GM12878 (cell line): ENCODE measurements at regions not wholly inside any gene's neighbourhood (a gene's known extent, or its start where the extent isn't known, plus 50 kb on each side); places are given as distances from the start of the nearest gene placed in this dataset.

ENCODE experiments used
- ATAC-seq: fragments of 200-7000 bp; cut with Tn5 transposase; 3 replicates; pipeline ENCODE4 v1.9.1; 2020; ENCODE audit warnings: mild to moderate bottlenecking, moderate library complexity
- BruUV-seq: library from RNA; stranded (reverse); fragments of 400-500 nt; replicated peaks from 2 replicates; lab custom pipeline; 2021; lab: Mats Ljungman, UMichigan
- CTCF ChIA-PET: fragments of 300-600 bp; sonication (Branson Sonifier 250); formaldehyde crosslinking; extraction: SDS; loops from one replicate; lab custom pipeline; 2021; ENCODE audit warnings: inconsistent platforms; lab: Yijun Ruan, JAX
- POLR2A ChIA-PET: fragments of 350-600 bp; formaldehyde crosslinking; extraction: SDS; loops from one replicate; lab custom pipeline; 2021; ENCODE audit warnings: inconsistent platforms; lab: Charles Lee
- RAD21 ChIA-PET: fragments of 300-600 bp; sonication (Branson Sonifier 250); formaldehyde crosslinking; loops from one replicate; lab custom pipeline; 2023; ENCODE audit warnings: antibody characterized with exemption; ENCODE audit not compliant: unreplicated experiment; lab: Charles Lee
- SMC1A ChIA-PET: fragments of 300-600 bp; sonication (Branson Sonifier 250); formaldehyde crosslinking; loops from one replicate; lab custom pipeline; 2023; ENCODE audit not compliant: unreplicated experiment, uncharacterized antibody; lab: Charles Lee
- DNase-seq: peaks from one replicate; pipeline ENCODE4 v3.0.0-alpha.2; 2011; ENCODE audit warnings: low read depth, low spot score
- FAIRE-seq: peaks from 3 replicates; lab custom pipeline; 2011; peaks lifted over from hg19 to GRCh38; lab: Jason Lieb, UNC
- H2AFZ ChIP-seq: 2 replicates; pipeline ENCODE4 v1.6.0; 2011; ENCODE audit warnings: low read depth, low read length, control low read depth; ENCODE audit not compliant: control insufficient read depth
- H3K27ac ChIP-seq: 2 replicates; pipeline ENCODE4 v1.5.1; 2011; ENCODE audit warnings: control low read depth; ENCODE audit not compliant: control insufficient read depth, insufficient read depth
- H3K27me3 ChIP-seq, 2 experiments: replicated peaks in 1 of 2; 2 replicates each; pipeline versions ENCODE4 v1.6.0 to v1.6.1; 2011; ENCODE audit warnings: low read length in 1 of 2; ENCODE audit not compliant: control insufficient read depth in 2 of 2, insufficient read depth in 2 of 2
- H3K36me3 ChIP-seq, 2 experiments: 2 replicates each; pipeline ENCODE4 v1.5.1; 2011; ENCODE audit warnings: low read length in 1 of 2; ENCODE audit not compliant: control insufficient read depth in 2 of 2, insufficient read depth in 2 of 2
- H3K4me1 ChIP-seq: 2 replicates; pipeline ENCODE4 v1.6.1; 2011; ENCODE audit warnings: mild to moderate bottlenecking, low read length, moderate library complexity, mixed read lengths; ENCODE audit not compliant: control insufficient read depth, insufficient read depth
- H3K4me2 ChIP-seq: 2 replicates; pipeline ENCODE4 v1.6.0; 2011; ENCODE audit warnings: control low read depth; ENCODE audit not compliant: control insufficient read depth, insufficient read depth
- H3K4me3 ChIP-seq: fragments of 200-600 bp; sonication (generic); 2 replicates; pipeline ENCODE4 v1.5.1; 2016
- H3K79me2 ChIP-seq: 2 replicates; pipeline ENCODE4 v1.6.0; 2011; ENCODE audit warnings: low read length; ENCODE audit not compliant: control insufficient read depth, insufficient read depth
- H3K9ac ChIP-seq: 2 replicates; pipeline ENCODE4 v1.8.0; 2011; ENCODE audit warnings: low read length, control low read depth, mixed read lengths; ENCODE audit not compliant: control insufficient read depth, insufficient read depth
- H3K9me3 ChIP-seq: replicated peaks from 3 replicates; pipeline ENCODE4 v1.5.1; 2011; ENCODE audit warnings: mild to moderate bottlenecking, low read length; ENCODE audit not compliant: control insufficient read depth, insufficient read depth
- H4K20me1 ChIP-seq: 2 replicates; pipeline ENCODE4 v1.6.0; 2011; ENCODE audit not compliant: control insufficient read depth, insufficient read depth
- E4F1 ChIP-seq: fragments of 450-650 bp; IDR thresholded peaks from 2 replicates; pipeline ENCODE4 v1.6.1; 2018; ENCODE audit warnings: borderline replicate concordance, mild to moderate bottlenecking; ENCODE audit not compliant: partially characterized antibody
- HDAC2 ChIP-seq: fragments of 200-600 bp; sonication (generic); IDR thresholded peaks from 2 replicates; pipeline ENCODE4 v1.6.1; 2017
- TARDBP ChIP-seq: IDR thresholded peaks from 2 replicates; pipeline ENCODE4 v1.6.1; 2016; ENCODE audit warnings: borderline replicate concordance
- ZBTB33 ChIP-seq: fragments of 450-650 bp; IDR thresholded peaks from 2 replicates; pipeline ENCODE4 v1.6.1; 2017; ENCODE audit warnings: mild to moderate bottlenecking
- WGBS: methylation state at CpG from one replicate; pipeline ENCODE4 v1.1.6; 2016; ENCODE audit warnings: low lambda C conversion rate; ENCODE audit not compliant: insufficient replicate concordance, insufficient coverage; ENCODE audit errors: missing lambda C conversion rate; 5-methylcytosine and 5-hydroxymethylcytosine counted together
- in situ Hi-C: fragments of 300-500 bp; cut with MboI; formaldehyde crosslinking; loops from 9 replicates; pipeline ENCODE4 v1.14.3; 2018; ENCODE audit warnings: mixed read lengths
- intact Hi-C: fragments of 100-400 bp; cut with micrococcal nuclease; formaldehyde crosslinking; loops from one replicate; pipeline ENCODE4 v1.14.2; 2022; ENCODE audit not compliant: unreplicated experiment
- TF ChIP-seq, protein P1 (sequence below): fragments of 450-650 bp; IDR thresholded peaks from 2 replicates; pipeline ENCODE4 v1.6.1; 2016; ENCODE audit warnings: mild to moderate bottlenecking
- TF ChIP-seq, protein P2 (sequence below): IDR thresholded peaks from 2 replicates; pipeline ENCODE4 v1.6.1; 2011; ENCODE audit warnings: borderline replicate concordance, low read depth, mild to moderate bottlenecking, moderate library complexity, low read length; ENCODE audit not compliant: insufficient read depth, poor library complexity, severe bottlenecking

GRCh38 chr3:26768068-26768651 lies 145.6 kb downstream of the LRRC3B start:
- ChIA-PET RAD21 (no interaction called here), POLR2A (no interaction called here)
- 24% methylated on average over 1 of the region's 1 CpG for WGBS
- ATAC-seq (no peak), DNase-seq (no peak), FAIRE-seq (no peak)
- no peaks in the 10 kb centered on the region for H3K79me2 ChIP-seq
- H2AFZ ChIP-seq, result no peak overlapping the region
- no peak overlapping the region for H3K4me3 ChIP-seq
- no peak overlapping the region for H3K9ac ChIP-seq
- H3K9me3 ChIP-seq, result no peaks in the 10 kb centered on the region
- in situ Hi-C loops, result no loop called here
- no peak overlapping the region for H3K4me2 ChIP-seq
- H4K20me1 ChIP-seq, result no peaks in the 10 kb centered on the region
- TF ChIP-seq, protein P1, sequence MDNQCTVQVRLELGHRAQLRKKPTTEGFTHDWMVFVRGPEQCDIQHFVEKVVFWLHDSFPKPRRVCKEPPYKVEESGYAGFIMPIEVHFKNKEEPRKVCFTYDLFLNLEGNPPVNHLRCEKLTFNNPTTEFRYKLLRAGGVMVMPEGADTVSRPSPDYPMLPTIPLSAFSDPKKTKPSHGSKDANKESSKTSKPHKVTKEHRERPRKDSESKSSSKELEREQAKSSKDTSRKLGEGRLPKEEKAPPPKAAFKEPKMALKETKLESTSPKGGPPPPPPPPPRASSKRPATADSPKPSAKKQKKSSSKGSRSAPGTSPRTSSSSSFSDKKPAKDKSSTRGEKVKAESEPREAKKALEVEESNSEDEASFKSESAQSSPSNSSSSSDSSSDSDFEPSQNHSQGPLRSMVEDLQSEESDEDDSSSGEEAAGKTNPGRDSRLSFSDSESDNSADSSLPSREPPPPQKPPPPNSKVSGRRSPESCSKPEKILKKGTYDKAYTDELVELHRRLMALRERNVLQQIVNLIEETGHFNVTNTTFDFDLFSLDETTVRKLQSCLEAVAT, result no peak
- TF ChIP-seq, protein P2, sequence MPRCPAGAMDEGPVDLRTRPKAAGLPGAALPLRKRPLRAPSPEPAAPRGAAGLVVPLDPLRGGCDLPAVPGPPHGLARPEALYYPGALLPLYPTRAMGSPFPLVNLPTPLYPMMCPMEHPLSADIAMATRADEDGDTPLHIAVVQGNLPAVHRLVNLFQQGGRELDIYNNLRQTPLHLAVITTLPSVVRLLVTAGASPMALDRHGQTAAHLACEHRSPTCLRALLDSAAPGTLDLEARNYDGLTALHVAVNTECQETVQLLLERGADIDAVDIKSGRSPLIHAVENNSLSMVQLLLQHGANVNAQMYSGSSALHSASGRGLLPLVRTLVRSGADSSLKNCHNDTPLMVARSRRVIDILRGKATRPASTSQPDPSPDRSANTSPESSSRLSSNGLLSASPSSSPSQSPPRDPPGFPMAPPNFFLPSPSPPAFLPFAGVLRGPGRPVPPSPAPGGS, result no peak
- TF ChIP-seq HDAC2, result no peak
- no peak for TF ChIP-seq E4F1
- no peak for TF ChIP-seq ZBTB33
- TF ChIP-seq TARDBP, result no peak
- TF ChIP-seq, all 136 proteins: peak for 0
- ChIA-PET CTCF (interaction anchor here (0.7 kb wide), 1 partner anchor 505 kb away, joined by 3 read pairs; no protein-coding TSS in a partner anchor), SMC1A (no interaction called here)
- intact Hi-C loops, result no loop called here
- no peaks in the 10 kb centered on the region for H3K36me3 ChIP-seq
- no peaks in the 10 kb centered on the region for H3K27me3 ChIP-seq
- BruUV-seq, result no TSS peak
- H3K27ac ChIP-seq, result no peak overlapping the region
- H3K4me1 ChIP-seq, result no peaks in the 10 kb centered on the region
